NAMALWA (cell line): ENCODE measurements at regions not wholly inside any gene's neighbourhood (a gene's known extent, or its start where the extent isn't known, plus 50 kb on each side); places are given as distances from the start of the nearest gene placed in this dataset.
"Not testable (repeated sequence)": the region's sequence is repeated elsewhere in the genome, so short reads cannot be mapped to it uniquely, and the experiment has no call there.

Experiments used
- DNase-seq: peaks from one replicate; pipeline ENCODE4 v3.0.0-alpha.2; 2015; ENCODE audit warnings: low spot score

DNA sequence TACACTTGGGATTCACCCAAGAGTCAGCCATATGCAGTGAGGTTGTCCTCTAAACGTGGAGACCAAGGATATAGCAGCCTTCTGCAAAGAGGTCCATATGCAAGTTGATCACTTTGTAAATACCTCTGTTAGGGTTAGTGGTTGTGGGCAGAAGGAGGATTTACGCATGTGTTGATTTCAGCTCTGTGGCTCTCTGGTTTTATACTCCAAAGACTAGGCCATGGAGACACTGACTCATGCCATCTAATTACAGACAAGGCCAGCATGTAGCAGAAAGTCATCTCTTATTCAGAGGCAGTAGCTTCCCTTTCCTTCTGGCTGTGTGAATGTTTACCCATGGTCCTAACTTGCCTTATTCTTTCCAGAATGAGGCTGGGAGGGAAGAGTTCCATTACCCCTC is 140.9 kb upstream of the GOLGA6L4 start:
- not testable (repeated sequence) for DNase-seq

DNA sequence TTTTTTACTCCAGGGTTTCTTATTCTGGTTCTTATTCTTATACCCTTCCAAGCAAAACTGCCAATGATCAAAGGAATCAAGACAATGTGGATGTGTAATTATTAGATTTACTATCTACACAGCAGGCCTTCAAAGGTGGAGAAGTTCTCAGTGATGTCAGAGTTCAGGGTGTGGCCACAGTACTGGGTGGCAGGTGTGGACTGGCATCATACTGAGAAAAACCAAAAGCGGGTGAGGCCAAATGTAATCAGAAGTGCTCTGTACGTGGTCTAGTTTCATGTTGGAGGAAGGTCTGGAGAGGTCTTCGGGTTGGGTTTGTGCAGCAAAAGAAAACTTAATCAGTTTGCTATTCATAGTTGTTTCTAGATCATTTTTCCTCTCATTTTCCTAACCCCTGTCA is 138.5 kb upstream of the GOLGA6L4 start:
- DNase-seq: not testable (repeated sequence)

DNA sequence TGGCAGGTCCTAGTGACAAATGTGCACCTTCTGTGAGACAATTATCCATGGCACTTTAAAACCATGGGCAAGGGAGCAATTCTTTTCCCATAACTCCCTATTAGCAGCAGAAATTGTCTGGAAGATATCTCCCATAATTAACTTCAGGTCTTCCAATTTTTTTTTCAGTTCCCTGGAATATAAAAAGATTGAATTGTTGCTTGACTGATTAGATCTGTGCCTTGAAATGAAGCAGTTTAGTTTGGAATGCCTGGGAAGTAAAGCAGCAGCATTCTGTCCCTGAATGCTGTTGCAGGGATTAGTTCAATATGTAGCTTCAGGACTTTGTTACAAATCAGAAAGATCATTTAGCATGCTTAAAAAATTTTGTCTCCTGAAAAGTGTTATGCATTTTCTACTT is 137.0 kb upstream of the GOLGA6L4 start:
- no peak for DNase-seq

DNA sequence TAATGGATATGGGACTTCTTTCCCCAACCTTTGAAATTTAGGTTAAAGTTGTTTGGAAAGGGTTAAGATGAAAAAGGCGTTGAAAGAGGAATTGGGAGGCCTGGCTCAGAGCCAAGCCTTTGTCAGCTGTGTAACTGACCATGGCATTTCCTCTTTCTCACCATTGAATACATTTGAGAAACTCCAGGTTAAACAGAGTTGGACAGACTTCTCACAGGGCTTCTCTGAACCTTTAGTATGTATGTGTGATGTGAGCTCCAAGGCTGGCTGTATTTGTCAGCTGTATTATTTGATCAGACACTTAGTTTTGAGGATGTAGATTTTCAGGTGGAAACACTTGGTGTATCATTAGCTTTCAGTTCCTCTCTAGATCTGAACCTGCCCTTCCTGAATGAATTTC is 136.4 kb upstream of the GOLGA6L4 start:
- peak; percentile 27 for DNase-seq

DNA sequence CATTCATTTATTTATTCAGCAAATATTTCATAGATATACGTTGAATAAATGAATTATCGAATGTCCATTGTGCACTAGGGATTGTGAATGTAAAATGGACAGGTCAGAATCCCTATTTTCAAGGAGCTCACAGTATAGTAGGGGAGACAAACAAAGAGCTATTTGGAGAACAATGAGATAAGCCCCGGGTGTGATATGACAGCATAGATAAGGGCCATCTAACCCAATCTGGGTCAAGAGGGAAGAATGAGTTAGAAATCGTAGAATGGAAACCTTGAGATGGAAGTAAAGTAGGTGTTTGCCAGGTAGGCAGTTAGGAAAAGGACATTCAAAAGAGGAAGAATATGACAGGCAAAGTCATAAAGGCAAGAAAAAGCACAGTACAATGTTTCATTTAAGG is 132.2 kb upstream of the GOLGA6L4 start:
- DNase-seq: no peak

DNA sequence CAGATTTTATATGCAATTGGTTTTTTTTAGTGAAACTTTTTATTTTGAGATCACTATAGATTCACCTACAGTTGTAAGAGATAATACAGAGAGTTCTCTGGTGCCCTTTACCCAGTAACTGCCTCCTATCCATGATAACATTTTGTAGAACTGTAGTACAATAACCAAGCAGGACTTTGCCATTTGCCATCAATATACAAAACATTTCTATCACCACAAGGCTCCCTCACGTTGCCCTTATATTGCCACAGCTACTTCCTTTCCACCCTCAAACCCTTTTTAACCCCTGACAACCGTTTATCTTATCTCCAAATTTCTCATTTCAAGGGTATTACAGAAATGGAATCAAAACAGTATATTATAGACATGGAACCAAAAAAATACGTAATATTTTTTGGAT is 130.7 kb upstream of the GOLGA6L4 start:
- no peak for DNase-seq

DNA sequence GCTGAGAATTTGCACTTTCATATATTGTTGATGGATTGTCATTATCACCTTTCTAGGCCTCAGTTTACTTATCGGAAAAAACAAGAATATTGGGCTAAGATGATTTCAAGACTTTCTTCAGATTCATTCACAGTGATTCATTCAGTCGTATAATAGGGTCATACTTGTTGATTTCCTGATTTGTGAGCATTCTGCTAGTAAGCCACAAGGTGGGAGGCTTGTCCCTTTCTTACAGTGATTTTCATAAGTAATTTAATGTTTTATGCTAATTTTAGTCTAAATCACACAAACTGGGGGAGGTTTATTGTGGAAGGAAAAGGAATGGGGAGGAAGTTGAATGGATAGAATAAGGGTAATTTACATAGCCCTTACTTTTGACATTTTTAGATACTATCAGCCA is 126.8 kb upstream of the GOLGA6L4 start:
- peak; percentile 16 for DNase-seq

DNA sequence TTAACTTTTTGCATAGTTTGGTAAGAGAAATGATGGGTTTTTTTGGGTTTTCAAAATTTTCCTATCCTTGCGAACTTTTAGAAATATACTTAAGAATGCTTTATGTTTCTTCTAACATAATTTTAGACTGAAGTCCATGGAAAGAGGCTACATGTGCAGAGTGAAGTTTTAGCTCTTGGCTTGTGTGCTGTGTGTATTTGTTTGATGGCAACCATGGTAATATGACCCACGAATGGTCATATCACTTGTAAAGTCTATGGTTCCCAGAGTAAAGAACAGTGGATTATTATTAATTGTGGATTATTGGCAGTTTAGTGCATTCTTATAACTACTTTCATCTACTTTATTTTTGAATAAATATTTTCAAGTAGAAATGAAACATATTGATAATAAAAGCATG is 124.0 kb upstream of the GOLGA6L4 start:
- no peak for DNase-seq

DNA sequence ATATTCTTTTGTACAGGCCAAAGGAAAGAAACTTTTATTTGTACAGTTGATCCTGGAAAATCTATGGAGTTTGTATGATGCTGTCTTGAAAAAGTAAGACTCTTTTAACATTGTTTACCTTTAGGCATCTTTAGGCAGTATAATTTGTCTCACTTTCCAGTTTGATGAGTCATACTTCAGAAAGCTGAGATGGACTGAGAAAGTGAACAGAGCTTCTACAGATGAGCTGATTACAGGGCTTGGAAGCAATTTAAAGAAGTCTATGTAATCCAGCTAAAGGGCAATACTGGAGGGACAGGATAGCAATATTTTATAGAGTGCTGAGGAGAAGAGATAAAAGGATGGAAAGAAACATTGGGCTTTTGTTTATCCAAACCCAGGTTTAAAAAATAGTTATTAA is 123.5 kb upstream of the GOLGA6L4 start:
- no peak for DNase-seq

DNA sequence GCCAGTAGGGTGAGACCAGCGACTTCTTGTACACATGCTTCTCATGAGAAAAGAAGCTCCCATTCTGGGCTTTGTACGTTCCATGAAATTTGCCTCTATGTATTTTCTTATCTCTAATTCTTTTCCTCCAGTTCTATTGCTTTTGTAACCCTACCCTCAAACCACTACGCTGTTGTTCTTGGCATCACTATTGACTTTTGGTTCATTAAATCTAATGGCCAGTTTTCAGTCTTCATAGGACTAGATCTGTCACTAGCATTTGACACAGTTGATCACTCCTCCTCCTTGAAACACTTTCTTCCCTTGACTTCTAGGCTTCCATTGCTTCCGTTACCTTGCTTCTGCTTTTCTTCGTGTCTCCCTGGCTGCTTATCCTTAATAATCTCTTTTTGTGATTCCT is 121.7 kb upstream of the GOLGA6L4 start:
- no peak for DNase-seq

DNA sequence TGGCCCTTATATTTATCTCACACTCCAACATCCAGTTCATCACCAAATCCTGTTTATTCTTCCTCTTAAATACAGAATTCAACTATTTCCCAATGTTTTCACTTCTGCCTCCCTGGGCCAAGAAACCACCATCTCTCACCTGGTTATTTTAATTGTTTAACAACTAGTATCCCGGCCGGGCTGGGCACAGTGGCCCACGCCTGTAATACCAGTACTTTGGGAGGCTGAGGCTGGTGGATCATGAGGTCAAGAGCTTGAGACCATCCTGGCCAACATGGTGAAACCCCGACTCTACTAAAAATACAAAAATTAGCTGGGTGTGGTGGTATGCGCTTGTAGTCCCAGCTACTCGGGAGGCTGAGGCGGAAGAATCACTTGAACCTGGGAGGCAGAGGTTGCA is 120.9 kb upstream of the GOLGA6L4 start:
- DNase-seq: not testable (repeated sequence)

DNA sequence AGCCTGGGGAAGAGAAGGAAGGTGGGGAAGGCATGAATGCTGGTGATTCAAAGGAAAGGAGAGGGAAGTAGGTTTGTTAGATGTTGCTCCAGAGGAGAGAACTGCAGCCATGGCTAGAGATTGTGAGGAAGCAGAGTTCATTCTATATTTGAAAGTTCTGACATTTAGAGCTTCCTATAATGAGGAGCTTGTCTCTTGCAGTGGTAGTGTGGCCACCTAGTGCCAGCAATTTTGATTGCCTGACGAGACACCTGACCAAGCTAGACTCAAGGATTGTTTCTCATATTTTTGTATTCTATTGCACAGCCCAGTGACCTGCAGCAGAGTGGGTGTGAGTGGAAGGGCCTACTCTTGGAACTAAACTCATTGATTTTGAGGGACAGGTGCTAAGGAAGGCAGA is 116.2 kb upstream of the GOLGA6L4 start:
- not testable (repeated sequence) for DNase-seq

DNA sequence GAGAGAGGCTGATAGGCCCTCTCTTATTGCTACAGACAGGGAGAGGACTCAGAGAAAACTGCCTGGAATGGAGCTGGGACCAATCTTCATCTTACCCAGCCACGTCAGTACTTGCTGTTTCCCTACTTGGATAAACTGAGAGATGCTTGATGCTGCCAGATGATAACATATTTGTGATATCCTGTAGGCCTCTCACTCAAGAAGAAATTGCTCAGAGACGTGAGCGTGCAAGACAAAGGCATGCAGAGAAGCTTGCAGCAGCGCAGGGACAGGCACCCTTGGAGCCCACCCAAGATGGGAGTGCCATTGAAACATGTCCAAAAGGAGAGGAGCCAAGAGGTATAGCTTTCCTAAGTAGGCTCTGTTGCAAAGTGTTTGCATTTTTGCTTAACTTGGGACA is 114.7 kb upstream of the GOLGA6L4 start:
- not testable (repeated sequence) for DNase-seq

DNA sequence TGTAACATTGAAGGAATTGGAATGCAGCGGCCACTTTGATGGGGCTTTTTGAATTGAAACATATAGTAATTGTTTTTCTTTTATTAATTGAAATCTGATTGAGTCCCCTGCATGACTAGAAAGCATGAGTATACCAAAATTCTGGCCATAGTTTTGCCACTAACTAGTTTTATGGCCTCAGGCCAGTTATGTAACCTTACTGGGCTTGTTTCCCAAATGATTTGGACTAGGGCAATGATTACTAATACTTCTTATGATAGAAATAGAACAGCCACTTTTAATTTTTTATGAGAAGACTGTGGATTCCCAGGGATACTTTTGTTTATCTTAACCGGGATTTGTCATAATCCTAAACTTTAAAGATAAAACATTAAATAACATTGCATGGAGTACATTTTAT is 106.9 kb upstream of the GOLGA6L4 start:
- not testable (repeated sequence) for DNase-seq

DNA sequence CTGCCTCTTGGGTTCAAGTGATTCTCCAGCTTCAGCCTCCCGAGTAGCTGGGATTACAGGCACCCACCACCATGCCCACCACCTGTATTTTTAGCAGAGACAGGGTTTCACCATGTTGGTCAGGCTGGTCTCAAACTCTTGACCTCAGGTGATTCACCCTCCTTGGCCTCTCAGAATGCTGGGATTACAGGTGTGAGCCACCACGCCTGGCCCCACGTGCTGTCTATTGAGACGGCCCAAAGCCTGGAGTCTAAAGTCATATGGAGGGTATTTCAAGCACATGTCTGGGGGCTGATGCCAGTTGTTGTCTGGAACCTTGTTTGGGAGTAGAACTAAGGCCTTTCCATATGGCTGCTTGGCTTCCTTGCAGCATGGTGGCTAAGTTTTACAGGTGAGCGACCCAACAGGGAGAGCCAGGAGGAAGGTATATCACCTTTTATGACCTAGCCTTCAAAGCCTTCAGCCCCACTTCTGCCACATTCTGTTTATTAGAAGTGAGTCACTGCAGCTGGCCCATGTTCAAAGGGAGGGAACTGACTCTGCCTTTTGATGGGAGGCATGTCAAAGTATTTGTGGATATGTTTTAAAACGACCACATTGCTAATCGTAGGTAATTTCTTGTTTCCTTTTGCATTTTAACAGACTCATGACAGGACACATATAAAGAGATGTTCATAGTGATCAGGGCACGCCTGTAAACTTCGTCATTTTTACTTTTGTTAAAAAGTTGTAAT is 105.3 kb upstream of the GOLGA6L4 start:
- not testable (repeated sequence) for DNase-seq

DNA sequence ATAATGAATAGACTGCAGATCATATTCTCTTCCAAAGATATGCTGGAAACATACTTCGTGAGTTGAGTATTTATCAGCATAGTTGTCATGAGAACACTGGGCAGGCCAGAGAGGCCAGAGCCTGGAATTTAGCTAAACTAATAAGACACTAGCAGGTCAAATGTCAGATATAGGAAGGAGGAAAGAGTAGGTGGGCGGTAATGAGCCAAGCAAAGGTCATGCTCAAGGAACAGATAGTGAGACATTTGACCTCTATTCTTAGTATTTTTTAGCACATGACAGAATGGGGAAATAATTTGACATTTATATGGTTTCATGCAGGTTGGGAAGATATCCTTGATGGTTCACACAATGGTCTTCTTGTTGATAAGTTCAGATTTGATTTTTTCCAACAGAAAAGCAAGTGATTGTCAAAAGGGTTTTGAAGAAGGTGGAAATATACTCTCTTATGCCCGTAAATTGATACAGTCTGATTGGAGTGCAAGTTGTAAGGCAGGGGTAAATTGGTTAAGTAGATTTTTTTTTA is 99.6 kb upstream of the GOLGA6L4 start:
- DNase-seq: not testable (repeated sequence)

DNA sequence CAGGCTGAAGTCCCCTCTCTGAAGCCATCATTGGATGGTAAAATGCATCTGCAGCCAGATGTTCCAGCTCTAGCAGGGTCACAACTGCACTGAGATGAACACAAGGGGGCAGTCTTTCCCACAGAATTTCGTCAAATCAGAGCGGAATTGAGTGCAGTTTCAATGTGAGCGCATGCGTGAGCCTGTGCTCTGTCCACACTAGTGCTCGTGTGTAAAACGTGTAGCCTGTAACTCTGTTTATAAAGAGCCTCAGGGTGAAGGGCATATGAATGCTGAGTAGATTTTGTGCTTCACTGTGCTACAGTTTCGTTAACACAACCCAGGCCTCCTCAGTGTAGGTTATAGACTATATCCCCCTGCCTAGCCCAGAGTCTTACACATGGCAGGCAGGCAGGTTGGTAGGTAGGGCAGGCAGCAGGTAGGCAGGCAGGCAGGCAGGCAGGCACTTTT is 92.7 kb upstream of the GOLGA6L4 start:
- DNase-seq: peak; percentile 96

DNA sequence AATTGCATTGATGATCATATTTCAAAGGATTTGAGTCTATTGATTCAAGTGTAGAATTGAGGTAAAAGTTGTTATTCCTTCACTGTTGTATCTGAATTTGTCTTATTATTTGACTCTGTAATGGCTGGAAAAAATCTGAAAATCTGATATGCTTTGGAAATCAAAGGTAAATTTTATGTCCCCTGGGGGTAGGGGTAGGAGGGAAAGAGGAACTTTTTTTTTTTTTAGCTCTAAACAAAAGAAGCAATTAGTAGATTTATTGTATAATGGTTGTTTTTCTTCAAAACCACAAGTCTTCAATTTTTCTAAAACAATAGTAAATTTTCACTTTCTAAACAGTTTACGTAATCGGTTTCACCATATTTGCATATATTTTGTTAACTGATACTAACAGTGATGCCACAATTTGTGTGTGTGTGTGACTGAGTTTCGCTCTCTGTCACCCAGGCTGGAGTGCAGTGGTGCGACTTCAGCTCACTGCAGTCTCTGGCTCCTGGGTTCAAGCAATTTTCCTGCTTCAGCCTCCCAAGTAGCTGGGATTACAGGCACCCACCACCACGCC is 91.7 kb upstream of the GOLGA6L4 start:
- no peak for DNase-seq

DNA sequence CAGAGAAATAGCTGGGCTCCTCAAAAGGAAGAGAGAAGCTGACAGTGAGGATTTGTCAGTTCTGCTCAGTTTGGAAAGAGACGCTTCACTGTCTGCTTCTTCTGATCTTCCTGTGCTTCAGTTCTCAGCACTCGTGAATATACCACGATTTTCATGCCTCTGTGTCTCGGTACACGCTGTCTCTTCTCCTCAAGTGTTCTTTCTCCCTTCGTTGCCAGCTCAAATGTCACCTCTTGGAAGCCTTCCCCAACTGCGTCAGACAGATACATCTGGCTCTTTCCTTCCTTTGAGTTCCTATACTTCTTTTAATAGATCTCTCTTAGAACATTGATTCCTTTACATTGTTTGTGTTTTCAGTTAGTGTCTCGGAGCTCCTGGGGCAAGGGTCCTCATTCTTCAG is 90.6 kb upstream of the GOLGA6L4 start:
- DNase-seq: not testable (repeated sequence)

DNA sequence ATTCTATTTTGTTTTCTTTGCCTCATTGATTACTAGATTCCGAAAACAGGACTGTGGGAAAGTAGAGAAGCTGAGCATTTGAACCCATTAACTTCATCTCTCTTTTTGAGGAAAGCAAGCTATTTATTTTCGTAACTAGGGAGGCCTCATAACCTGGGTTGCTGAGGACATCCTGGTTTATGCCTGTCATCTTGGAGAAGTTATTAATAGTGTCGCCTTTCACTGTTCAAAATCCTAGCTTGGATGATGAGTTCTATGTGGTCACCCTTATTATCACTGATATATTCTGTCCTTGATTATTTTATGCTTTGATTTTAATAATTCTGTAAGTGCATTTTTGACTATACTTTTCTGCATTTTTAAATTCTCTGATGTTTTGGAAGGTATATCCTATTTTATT is 89.3 kb upstream of the GOLGA6L4 start:
- DNase-seq: not testable (repeated sequence)

DNA sequence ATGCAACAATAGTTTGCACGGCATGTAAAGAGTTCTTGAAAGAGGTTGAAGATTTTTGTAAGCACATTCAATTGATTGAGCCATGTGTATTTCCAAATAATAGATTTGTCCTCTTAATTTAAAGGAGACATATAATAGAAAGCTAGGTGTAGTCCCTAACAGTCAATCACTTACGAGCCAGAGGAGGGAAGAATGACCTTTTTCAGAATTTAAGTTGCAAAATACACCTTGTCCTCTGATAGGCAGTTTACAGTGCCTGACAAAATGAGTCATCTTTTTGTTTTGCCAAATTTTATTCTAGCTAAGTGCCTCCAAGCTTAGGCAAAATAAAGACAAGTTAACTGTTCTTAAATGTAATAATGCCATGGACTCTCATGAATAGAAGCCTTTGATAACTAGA is 88.3 kb upstream of the GOLGA6L4 start:
- not testable (repeated sequence) for DNase-seq

DNA sequence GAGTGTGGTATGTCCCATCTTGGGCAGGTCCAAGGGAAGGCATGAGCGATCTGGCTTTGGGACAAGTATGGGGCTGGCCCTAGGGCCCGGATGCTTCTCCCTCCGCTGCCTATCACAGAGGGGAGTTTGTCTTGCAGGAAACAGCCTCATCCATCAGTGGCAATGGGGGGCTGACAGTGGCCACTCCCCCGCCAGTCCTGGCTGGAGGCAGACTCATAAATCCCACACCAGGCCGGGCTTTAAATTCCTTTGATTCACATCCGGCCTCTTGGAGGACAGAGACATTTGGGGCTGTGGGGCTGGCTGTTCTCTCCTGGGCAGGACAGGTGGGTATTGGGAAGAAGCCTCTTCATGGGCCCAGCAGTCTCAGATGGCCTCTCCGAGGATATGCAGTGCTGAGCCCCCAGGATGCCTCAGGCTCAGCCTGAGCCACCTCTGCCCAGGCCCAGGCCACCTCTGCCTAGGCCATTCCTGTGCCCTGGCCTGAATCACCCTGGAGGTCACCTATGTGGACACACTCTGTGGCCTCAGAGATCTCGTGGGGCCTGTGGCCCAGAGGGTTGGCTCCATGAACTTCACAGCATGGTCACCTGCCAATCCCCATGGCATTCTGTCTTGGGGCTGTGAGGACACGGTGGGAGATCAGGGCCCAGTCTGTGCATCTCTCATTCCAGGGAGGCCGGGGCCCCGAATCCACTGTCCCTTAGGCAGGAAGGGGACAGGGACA is 84.2 kb upstream of the GOLGA6L4 start:
- no peak for DNase-seq

DNA sequence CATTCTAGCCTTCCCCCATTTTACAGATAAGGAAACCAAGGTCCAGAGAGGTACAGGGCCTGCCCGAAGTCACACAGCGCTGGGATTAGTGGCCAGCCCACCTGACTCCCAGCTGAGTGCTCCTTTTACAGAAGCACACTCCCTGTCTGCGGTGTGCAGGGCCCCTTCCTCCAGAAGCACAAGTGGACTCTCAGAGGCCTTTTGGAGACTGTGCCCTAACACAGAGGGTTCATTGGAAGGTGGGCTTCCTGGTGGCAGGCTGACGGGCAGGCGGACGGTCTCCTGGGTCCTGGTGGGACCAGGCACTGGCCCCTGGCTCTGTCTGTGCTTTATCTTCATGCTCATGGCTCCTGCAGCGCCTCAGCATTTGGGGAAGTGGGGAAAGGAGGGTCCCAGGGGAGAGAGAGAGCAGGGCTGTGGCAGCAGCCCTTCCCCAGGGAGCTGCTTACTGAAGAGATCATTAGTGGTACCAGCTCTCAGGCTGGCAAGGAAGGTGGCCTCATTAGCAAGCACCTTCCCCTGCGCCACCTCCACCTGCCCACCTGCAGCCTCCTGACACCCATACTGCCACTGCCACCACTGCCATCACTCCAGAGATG is 83.1 kb upstream of the GOLGA6L4 start:
- DNase-seq: not testable (repeated sequence)
